ENCODE measurements at regions not wholly inside any gene's neighbourhood (a gene's known extent, or its start where the extent isn't known, plus 50 kb on each side); places are given as distances from the start of the nearest gene placed in this dataset.

DNA sequence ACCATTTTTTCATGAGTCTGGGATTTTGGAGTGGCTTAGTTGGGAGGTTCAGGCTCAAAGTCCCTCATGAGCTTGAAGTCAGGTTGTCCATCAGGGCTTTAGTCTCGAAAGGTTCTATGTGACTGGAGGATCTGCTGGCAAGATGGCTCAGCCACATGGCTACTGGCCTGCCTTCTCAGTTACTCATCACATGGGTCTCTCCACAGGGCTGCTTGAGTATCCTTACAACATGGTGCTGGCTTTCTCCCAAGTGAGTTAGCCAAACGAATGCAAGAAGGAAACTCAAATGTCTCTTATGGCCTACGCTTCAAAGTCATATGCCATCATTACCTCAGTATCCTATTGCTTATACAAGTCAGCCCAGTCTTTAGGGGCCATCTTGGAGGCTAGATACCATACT is 106.3 kb upstream of the VCX3B start:
- 77% methylated on average over 3 of the region's 3 CpGs; no CpG with 5 or more reads in 1 of the 2 experiments for WGBS, 2 experiments (ENCODE audit: extremely low coverage in 1 of 2, insufficient coverage in 1 of 2, insufficient read length in 1 of 2, insufficient replicate concordance in 2 of 2, low coverage in 1 of 2, low lambda C conversion rate in 2 of 2, missing lambda C conversion rate in 1 of 2)
- CTCF ChIA-PET (ENCODE audit: partially characterized antibody), result no interaction called here
- H2AK5ac ChIP-seq (ENCODE audit: low read depth, low read length), result no peak overlapping the region
- no peak overlapping the region for H4K8ac ChIP-seq (ENCODE audit: extremely low read depth, insufficient read depth, low read length)
- no peak overlapping the region for H3K23ac ChIP-seq (ENCODE audit: insufficient read length)
- H3K27ac ChIP-seq (ENCODE audit: low read depth, low read length), result no peak overlapping the region
- H2BK20ac ChIP-seq (ENCODE audit: low read length), result no peak overlapping the region
- no peaks in the 10 kb centered on the region for H3K27me3 ChIP-seq (replicated peaks in 1 of 4; ENCODE audit: control insufficient read depth in 3 of 4, extremely low read depth in 1 of 4, insufficient read depth in 3 of 4, low read length in 3 of 4)
- H3K14ac ChIP-seq (ENCODE audit: insufficient read length), result no peak overlapping the region
- no peak overlapping the region for H3K18ac ChIP-seq (ENCODE audit: extremely low read depth, low read length)
- no peaks in the 10 kb centered on the region for H3K79me1 ChIP-seq (ENCODE audit: low read depth, low read length)
- H3K36me3 ChIP-seq (ENCODE audit: control insufficient read depth in 2 of 4, insufficient read depth in 4 of 4, low read length in 3 of 4), result no peaks in the 10 kb centered on the region
- H3K4me3 ChIP-seq (ENCODE audit: extremely low read depth in 1 of 4, insufficient read depth in 2 of 4, low read depth in 3 of 4, low read length in 4 of 4), result no peak overlapping the region
- no peak overlapping the region for H2BK120ac ChIP-seq (replicated peaks; ENCODE audit: low read depth, low read length)
- H4K20me1 ChIP-seq (replicated peaks in 1 of 2; ENCODE audit: control insufficient read depth in 1 of 2, insufficient read depth in 2 of 2, low read length in 2 of 2), result no peaks in the 10 kb centered on the region
- DNase-seq (ENCODE audit: low read depth in 1 of 2, low spot score in 2 of 2), result no peak
- no peak overlapping the region for H3K4ac ChIP-seq (replicated peaks; ENCODE audit: insufficient read length, low read depth, low read length)
- H3K23me2 ChIP-seq (ENCODE audit: low read depth, low read length), result no peaks in the 10 kb centered on the region
- H3K9ac ChIP-seq (replicated peaks in 1 of 4; ENCODE audit: extremely low read depth in 1 of 4, low read depth in 3 of 4, low read length in 3 of 4), result no peak overlapping the region
- H3K9me3 ChIP-seq (ENCODE audit: insufficient read depth in 2 of 2, low read depth in 1 of 2, low read length in 1 of 2), result no peaks in the 10 kb centered on the region
- no peak overlapping the region for H2BK15ac ChIP-seq (ENCODE audit: low read length)
- H4K91ac ChIP-seq (replicated peaks; ENCODE audit: insufficient read length, low read length), result no peak overlapping the region
- FAIRE-seq, result no peak
- no peak overlapping the region for H3K4me2 ChIP-seq (ENCODE audit: insufficient read depth in 1 of 2, low read depth in 2 of 2, low read length in 2 of 2)
- H3K4me1 ChIP-seq (replicated peaks in 1 of 4; ENCODE audit: control insufficient read depth in 3 of 4, insufficient read depth in 4 of 4, low read length in 3 of 4), result 0 out of 7 replicates have a peak, but pooled peaks cover 0 to 2% (median 0%) of the 10 kb centered on the region in 4 experiments
- no peak overlapping the region for H2BK12ac ChIP-seq (ENCODE audit: low read depth, low read length)
- no peak overlapping the region for H3K56ac ChIP-seq (replicated peaks; ENCODE audit: insufficient read length, low read depth, low read length)
- no peak overlapping the region for H2AFZ ChIP-seq (ENCODE audit: low read length)
- H3K79me2 ChIP-seq (ENCODE audit: control insufficient read depth in 1 of 2, insufficient read depth in 2 of 2, low read length in 2 of 2), result no peaks in the 10 kb centered on the region
- H4K5ac ChIP-seq (ENCODE audit: insufficient read length, low read depth, low read length), result no peak overlapping the region
- POLR2A ChIA-PET (ENCODE audit: partially characterized antibody), result no interaction called here
- H2BK5ac ChIP-seq (ENCODE audit: low read depth, low read length), result no peak overlapping the region
- TF ChIP-seq TAF7 (optimal IDR thresholded peaks at IDR 0.05; ENCODE audit: borderline replicate concordance, low read depth, low read length) (no peak), JUN (IDR thresholded peaks at IDR 0.05; ENCODE audit: low read depth, low read length) (no peak), KDM1A (IDR thresholded peaks at IDR 0.05; ENCODE audit: borderline replicate concordance, low read length) (no peak), JUND (IDR thresholded peaks at IDR 0.05; ENCODE audit: low read length) (no peak), ASH2L (IDR thresholded peaks at IDR 0.05; ENCODE audit: low read length) (no peak), CREB1 (IDR thresholded peaks at IDR 0.05) (no peak), SP1 (IDR thresholded peaks at IDR 0.05; ENCODE audit: low read depth, low read length) (no peak), ZNF274 (IDR thresholded peaks at IDR 0.05; ENCODE audit: borderline replicate concordance, extremely low read depth, low read length) (no peak), EGR1 (IDR thresholded peaks at IDR 0.05; ENCODE audit: borderline replicate concordance, low read depth, low read length) (no peak), SRF (IDR thresholded peaks at IDR 0.05; ENCODE audit: low read depth, low read length) (no peak), TEAD4 (IDR thresholded peaks at IDR 0.05; ENCODE audit: low read depth, low read length) (no peak), PHF8 (conservative IDR thresholded peaks at IDR 0.05; ENCODE audit: low read depth, low read length) (no peak), CEBPB (IDR thresholded peaks at IDR 0.05; ENCODE audit: low read depth, low read length) (no peak), SIX5 (IDR thresholded peaks at IDR 0.05; ENCODE audit: low read depth, low read length) (no peak), HDAC6 (IDR thresholded peaks at IDR 0.05; ENCODE audit: low read depth, low read length) (no peak)
- TF ChIP-seq, protein P1, sequence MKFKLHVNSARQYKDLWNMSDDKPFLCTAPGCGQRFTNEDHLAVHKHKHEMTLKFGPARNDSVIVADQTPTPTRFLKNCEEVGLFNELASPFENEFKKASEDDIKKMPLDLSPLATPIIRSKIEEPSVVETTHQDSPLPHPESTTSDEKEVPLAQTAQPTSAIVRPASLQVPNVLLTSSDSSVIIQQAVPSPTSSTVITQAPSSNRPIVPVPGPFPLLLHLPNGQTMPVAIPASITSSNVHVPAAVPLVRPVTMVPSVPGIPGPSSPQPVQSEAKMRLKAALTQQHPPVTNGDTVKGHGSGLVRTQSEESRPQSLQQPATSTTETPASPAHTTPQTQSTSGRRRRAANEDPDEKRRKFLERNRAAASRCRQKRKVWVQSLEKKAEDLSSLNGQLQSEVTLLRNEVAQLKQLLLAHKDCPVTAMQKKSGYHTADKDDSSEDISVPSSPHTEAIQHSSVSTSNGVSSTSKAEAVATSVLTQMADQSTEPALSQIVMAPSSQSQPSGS (IDR thresholded peaks at IDR 0.05; ENCODE audit: low read length), result no peak
